Natural killer cell (primary cell): ENCODE measurements at regions not wholly inside any gene's neighbourhood (a gene's known extent, or its start where the extent isn't known, plus 50 kb on each side); places are given as distances from the start of the nearest gene placed in this dataset.

Source experiments
- ATAC-seq, 3 donors: fragments of 150-1000 bp in 2 of 3; fragments of 200-7000 bp in 1 of 3; cut with Tn5 transposase; 1 replicate in 1 of 3; 2 replicates in 2 of 3; pipeline ENCODE4 v1.10.0; 2021; ENCODE audit warnings: mild to moderate bottlenecking in 2 of 3, moderate library complexity in 2 of 3
- DNase-seq, 2 donors: peaks; one replicate each; pipeline versions ENCODE4 v3.0.0 to v3.0.0-alpha.2; 2013 to 2021; ENCODE audit warnings: mixed read lengths in 1 of 2
- H3K27ac ChIP-seq: one replicate; pipeline ENCODE4 v1.5.1; 2013; ENCODE audit warnings: mild to moderate bottlenecking, low read length
- H3K27me3 ChIP-seq: one replicate; pipeline ENCODE4 v1.6.1; 2013; ENCODE audit warnings: low read length; ENCODE audit not compliant: control insufficient read depth, insufficient read depth
- H3K36me3 ChIP-seq: one replicate; pipeline ENCODE4 v1.6.1; 2013; ENCODE audit warnings: low read length; ENCODE audit not compliant: control insufficient read depth, insufficient read depth
- H3K4me1 ChIP-seq: one replicate; pipeline ENCODE4 v1.6.1; 2013; ENCODE audit warnings: low read length; ENCODE audit not compliant: control insufficient read depth, insufficient read depth
- H3K4me3 ChIP-seq: one replicate; pipeline ENCODE4 v1.5.1; 2013; ENCODE audit warnings: low read length
- H3K9me3 ChIP-seq: one replicate; pipeline ENCODE4 v1.6.1; 2013; ENCODE audit warnings: low read length; ENCODE audit not compliant: control insufficient read depth, insufficient read depth
- H3K27ac Mint-ChIP-seq, 2 donors: one replicate each; pipeline ENCODE4 v1.8.0; 2022; ENCODE audit warnings: mild to moderate bottlenecking in 2 of 2, mixed read lengths in 2 of 2, moderate library complexity in 1 of 2
- H3K27me3 Mint-ChIP-seq, 2 donors: one replicate each; pipeline ENCODE4 v1.8.0; 2022; ENCODE audit warnings: low read depth in 2 of 2, mixed read lengths in 2 of 2
- H3K36me3 Mint-ChIP-seq: one replicate; pipeline ENCODE4 v1.8.0; 2022; ENCODE audit warnings: mixed read lengths
- H3K4me1 Mint-ChIP-seq, 2 donors: one replicate each; pipeline ENCODE4 v1.8.0; 2022; ENCODE audit warnings: mixed read lengths in 2 of 2
- H3K4me3 Mint-ChIP-seq: one replicate; pipeline ENCODE4 v1.8.0; 2022; ENCODE audit warnings: mild to moderate bottlenecking, moderate library complexity, mixed read lengths
- H3K9me3 Mint-ChIP-seq, 2 donors: one replicate each; pipeline ENCODE4 v1.8.0; 2022; ENCODE audit warnings: mixed read lengths in 2 of 2
- WGBS: methylation state at CpG from one replicate; pipeline ENCODE4 v1.1.7; 2013; ENCODE audit warnings: missing lambda C conversion rate; ENCODE audit not compliant: insufficient coverage; 5-methylcytosine and 5-hydroxymethylcytosine counted together
- intact Hi-C: fragments of 100-400 bp; cut with micrococcal nuclease; formaldehyde crosslinking; loops from one replicate; pipeline ENCODE4 v1.14.2; 2022
- TF ChIP-seq, protein P1 (sequence below): fragments of 200-600 bp; IDR thresholded peaks from one replicate; pipeline ENCODE4 v1.8.0; 2022; ENCODE audit warnings: antibody characterized with exemption

DNA sequence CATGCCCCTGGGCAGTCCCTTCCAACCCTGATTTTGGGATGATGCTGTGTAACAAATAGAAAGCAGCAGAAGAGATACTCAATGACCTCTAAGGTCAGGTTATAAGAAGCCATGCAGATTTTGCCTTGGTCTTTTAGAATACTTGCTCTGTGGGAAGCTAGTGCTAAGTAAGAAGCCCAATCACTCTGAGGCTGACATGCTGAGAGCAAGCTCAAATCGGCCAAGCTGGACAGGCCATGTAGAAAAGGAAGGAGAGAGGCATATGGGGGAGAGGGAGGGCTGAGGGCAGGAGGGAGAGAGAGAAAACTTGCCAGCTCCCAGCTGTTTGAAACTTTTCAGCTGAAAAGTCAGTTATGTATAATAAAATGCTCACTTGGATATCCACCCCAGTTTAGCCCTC is 1021.6 kb upstream of the MAP3K7 start:
- Mint-ChIP-seq H3K27ac (no peak overlapping the region), H3K27me3 (no peaks in the 10 kb centered on the region), H3K36me3 (no peaks in the 10 kb centered on the region), H3K4me3 (no peak overlapping the region), H3K4me1 (no peaks in the 10 kb centered on the region), H3K9me3 (peaks cover 2 to 9% of the 10 kb centered on the region in 2 donors)
- WGBS, result 71% methylated on average over 1 of the region's 1 CpG
- ATAC-seq, result no peak
- no peak overlapping the region for H3K4me3 ChIP-seq
- no peaks in the 10 kb centered on the region for H3K4me1 ChIP-seq
- no peaks in the 10 kb centered on the region for H3K36me3 ChIP-seq
- TF ChIP-seq, protein P1, sequence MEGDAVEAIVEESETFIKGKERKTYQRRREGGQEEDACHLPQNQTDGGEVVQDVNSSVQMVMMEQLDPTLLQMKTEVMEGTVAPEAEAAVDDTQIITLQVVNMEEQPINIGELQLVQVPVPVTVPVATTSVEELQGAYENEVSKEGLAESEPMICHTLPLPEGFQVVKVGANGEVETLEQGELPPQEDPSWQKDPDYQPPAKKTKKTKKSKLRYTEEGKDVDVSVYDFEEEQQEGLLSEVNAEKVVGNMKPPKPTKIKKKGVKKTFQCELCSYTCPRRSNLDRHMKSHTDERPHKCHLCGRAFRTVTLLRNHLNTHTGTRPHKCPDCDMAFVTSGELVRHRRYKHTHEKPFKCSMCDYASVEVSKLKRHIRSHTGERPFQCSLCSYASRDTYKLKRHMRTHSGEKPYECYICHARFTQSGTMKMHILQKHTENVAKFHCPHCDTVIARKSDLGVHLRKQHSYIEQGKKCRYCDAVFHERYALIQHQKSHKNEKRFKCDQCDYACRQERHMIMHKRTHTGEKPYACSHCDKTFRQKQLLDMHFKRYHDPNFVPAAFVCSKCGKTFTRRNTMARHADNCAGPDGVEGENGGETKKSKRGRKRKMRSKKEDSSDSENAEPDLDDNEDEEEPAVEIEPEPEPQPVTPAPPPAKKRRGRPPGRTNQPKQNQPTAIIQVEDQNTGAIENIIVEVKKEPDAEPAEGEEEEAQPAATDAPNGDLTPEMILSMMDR, result no peak
- no peaks in the 10 kb centered on the region for H3K9me3 ChIP-seq
- no peak overlapping the region for H3K27ac ChIP-seq
- no peaks in the 10 kb centered on the region for H3K27me3 ChIP-seq
- DNase-seq, result no peak
- intact Hi-C loops, result no loop called here

DNA sequence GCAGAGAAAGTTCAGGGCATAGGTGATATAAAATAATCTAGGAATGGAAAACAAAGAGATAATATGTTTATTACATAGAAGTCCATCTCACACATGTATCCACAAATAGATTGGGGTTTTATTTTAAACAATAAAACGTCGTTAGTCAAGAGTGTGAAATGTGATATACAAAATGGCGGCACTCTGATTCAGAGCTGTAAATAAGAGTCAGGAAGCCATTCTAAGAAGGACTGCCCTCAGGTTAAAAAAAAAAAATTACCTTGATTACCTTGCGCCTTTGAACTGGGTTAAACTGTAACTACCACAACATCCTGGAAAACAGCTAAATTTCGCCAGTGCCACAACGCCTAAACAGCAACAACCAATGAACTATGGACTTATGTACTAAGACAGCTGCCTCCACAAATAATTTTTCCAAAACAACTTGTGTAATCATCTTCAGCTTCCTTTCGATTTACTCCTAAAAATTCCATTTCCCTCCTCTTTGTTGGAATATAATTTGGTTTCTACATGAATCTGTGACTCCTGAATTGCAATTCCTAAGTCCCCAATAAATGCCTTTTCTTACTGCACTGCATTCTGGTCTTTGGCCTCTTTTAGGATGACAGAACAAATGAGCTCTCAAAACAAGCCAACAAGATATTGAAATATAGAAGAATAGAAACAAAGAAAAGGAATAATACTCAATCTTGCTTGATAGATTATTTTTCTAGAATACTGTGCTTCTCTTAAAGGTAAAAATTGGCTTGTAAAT is 1019.5 kb upstream of the MAP3K7 start:
- Histone ChIP-seq H3K4me1 (no peaks in the 10 kb centered on the region), H3K4me3 (no peak overlapping the region), H3K27ac (no peak overlapping the region), H3K27me3 (no peaks in the 10 kb centered on the region), H3K36me3 (no peaks in the 10 kb centered on the region), H3K9me3 (no peaks in the 10 kb centered on the region)
- no peak overlapping the region for H3K4me3 Mint-ChIP-seq
- ATAC-seq (no peak), DNase-seq (no peak)
- peaks cover 4 to 9% of the 10 kb centered on the region in 2 donors for H3K9me3 Mint-ChIP-seq
- no peaks in the 10 kb centered on the region for H3K36me3 Mint-ChIP-seq
- WGBS, result 94% methylated on average over 6 of the region's 7 CpGs
- H3K27ac Mint-ChIP-seq, result no peak overlapping the region
- intact Hi-C loops, result no loop called here
- no peaks in the 10 kb centered on the region for H3K27me3 Mint-ChIP-seq
- no peaks in the 10 kb centered on the region for H3K4me1 Mint-ChIP-seq
- TF ChIP-seq, protein P1, result no peak

DNA sequence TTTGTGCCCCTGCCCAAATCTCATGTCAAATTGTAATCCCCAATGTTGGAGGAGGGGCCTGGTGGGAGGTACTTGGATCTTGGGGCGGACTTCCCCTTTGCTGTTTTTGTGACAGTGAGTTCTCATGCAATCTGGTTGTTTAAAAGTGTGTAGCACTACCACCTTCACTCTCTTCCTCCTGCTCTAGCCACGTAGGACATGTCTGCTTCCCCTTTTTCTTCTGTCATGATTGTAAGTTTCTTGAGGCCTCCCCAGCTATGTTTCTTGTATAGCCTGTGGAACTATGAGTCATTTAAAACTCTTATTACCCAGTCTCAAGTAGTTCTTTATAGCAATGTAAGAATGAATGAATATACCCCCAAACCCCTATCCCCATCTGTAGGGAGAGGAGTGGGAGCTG is 1013.7 kb upstream of the MAP3K7 start:
- Mint-ChIP-seq H3K4me1 (no peaks in the 10 kb centered on the region), H3K27me3 (no peaks in the 10 kb centered on the region), H3K36me3 (no peaks in the 10 kb centered on the region), H3K9me3 (peaks cover 7 to 8% of the 10 kb centered on the region in 2 donors), H3K27ac (no peak overlapping the region), H3K4me3 (no peak overlapping the region)
- Histone ChIP-seq H3K27me3 (no peaks in the 10 kb centered on the region), H3K36me3 (no peaks in the 10 kb centered on the region), H3K9me3 (no peaks in the 10 kb centered on the region), H3K27ac (no peak overlapping the region), H3K4me1 (no peaks in the 10 kb centered on the region), H3K4me3 (no peak overlapping the region)
- ATAC-seq (no peak), DNase-seq (no peak)
- WGBS, result 0% methylated on average over 1 of the region's 2 CpGs
- TF ChIP-seq, protein P1, result no peak
- intact Hi-C loops, result no loop called here

DNA sequence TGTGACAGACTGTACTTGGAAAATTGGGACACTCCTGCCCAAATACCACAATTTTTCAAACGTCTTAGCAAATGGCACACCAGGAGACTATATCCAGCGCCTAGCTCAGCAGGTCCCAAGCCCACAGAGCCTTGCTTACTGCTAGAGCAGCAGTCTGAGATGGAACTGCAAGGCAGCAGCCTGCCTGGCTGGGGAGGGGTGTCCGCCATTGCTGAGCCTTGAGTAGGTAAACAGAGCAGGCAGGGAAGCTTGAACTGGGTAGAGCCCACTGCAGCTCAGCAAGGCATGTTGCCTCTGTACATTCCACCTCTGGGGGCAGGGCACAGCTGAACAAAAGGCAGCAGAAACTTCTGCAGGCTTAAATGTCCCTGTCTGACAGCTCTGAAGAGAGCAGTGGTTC is 1003.3 kb upstream of the MAP3K7 start:
- Histone ChIP-seq H3K4me1 (no peaks in the 10 kb centered on the region), H3K9me3 (no peaks in the 10 kb centered on the region), H3K4me3 (no peak overlapping the region), H3K27ac (no peak overlapping the region), H3K36me3 (no peaks in the 10 kb centered on the region), H3K27me3 (no peaks in the 10 kb centered on the region)
- TF ChIP-seq, protein P1, result no peak
- Mint-ChIP-seq H3K9me3 (peaks cover 15 to 16% of the 10 kb centered on the region in 2 donors), H3K27ac (no peak overlapping the region), H3K4me3 (no peak overlapping the region), H3K36me3 (peaks cover 9% of the 10 kb centered on the region), H3K4me1 (no peaks in the 10 kb centered on the region), H3K27me3 (no peaks in the 10 kb centered on the region)
- DNase-seq (no peak), ATAC-seq (no peak)
- 68% methylated on average over 3 of the region's 3 CpGs for WGBS
- intact Hi-C loops, result no loop called here
